Epithelial cell of proximal tubule (primary cell): ENCODE measurements at regions not wholly inside any gene's neighbourhood (a gene's known extent, or its start where the extent isn't known, plus 50 kb on each side); places are given as distances from the start of the nearest gene placed in this dataset.

ENCODE experiments used
- DNase-seq: peaks from one replicate; pipeline ENCODE4 v3.0.0-alpha.2; 2011; ENCODE audit warnings: low read depth
- H3K4me3 ChIP-seq: 2 replicates; pipeline ENCODE4 v1.5.1; 2011; ENCODE audit warnings: low read depth, mild to moderate bottlenecking, low read length
- TF ChIP-seq, protein P1 (sequence below): conservative IDR thresholded peaks from 2 replicates; pipeline ENCODE4 v1.5.1; 2012; ENCODE audit warnings: low read depth, mild to moderate bottlenecking, low read length

DNA sequence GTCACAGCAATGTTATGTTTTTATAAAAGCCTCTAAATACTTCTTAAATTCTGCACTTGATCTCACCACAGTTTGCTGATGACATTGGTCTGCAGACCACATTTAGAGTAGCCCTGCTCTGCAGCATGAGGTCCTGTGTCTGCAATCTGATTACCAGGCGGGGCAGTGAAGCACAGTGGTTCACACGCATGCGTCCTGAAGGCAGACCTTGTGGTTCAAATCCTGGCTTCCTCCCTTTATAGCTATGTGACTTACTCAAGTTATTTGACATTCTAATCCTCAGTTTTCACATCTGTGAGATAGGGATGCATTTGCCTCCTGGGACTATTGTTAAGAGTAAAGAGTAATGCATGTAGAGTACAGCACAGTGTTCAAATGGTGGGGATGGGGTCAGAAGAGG is 50.3 kb downstream of the BMAL2 start:
- DNase-seq = no peak
- TF ChIP-seq, protein P1, sequence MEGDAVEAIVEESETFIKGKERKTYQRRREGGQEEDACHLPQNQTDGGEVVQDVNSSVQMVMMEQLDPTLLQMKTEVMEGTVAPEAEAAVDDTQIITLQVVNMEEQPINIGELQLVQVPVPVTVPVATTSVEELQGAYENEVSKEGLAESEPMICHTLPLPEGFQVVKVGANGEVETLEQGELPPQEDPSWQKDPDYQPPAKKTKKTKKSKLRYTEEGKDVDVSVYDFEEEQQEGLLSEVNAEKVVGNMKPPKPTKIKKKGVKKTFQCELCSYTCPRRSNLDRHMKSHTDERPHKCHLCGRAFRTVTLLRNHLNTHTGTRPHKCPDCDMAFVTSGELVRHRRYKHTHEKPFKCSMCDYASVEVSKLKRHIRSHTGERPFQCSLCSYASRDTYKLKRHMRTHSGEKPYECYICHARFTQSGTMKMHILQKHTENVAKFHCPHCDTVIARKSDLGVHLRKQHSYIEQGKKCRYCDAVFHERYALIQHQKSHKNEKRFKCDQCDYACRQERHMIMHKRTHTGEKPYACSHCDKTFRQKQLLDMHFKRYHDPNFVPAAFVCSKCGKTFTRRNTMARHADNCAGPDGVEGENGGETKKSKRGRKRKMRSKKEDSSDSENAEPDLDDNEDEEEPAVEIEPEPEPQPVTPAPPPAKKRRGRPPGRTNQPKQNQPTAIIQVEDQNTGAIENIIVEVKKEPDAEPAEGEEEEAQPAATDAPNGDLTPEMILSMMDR = no peak
- H3K4me3 ChIP-seq = no peak overlapping the region

GRCh38 chr12:27383429-27384260 is 51.0 kb downstream of the BMAL2 start:
- H3K4me3 ChIP-seq = no peak overlapping the region
- DNase-seq = peak; percentile 55
- TF ChIP-seq, protein P1 = peak; percentile 99

GRCh38 chr12:27384261-27384590 is 51.6 kb downstream of the BMAL2 start:
- TF ChIP-seq, protein P1 = no peak
- no peak overlapping the region for H3K4me3 ChIP-seq
- no peak for DNase-seq

GRCh38 chr12:27385766-27386564 is 53.3 kb downstream of the BMAL2 start:
- TF ChIP-seq, protein P1 = no peak
- H3K4me3 ChIP-seq = no peak overlapping the region
- no peak for DNase-seq

DNA sequence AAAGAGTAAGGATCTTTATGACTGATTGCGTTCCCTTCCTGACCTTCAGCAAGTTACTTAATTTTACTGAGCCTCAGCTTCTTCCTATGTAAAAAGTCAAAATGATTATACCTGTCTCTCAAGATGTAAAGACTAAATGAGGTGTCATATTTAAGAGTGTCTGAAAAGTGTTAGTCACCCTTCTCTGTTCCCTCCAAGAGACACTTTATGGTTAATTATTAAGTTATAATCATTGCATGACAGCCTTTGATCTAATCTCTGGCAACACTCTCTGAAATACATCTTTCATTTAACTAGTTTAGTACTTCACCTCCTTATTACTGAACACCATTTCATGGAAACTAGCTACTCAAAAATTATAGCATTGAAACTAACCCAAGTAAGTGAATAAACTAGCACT is 54.8 kb downstream of the BMAL2 start:
- TF ChIP-seq, protein P1 = no peak
- no peak for DNase-seq
- no peak overlapping the region for H3K4me3 ChIP-seq

GRCh38 chr12:27388650-27389049 is 56.0 kb downstream of the BMAL2 start:
- H3K4me3 ChIP-seq = no peak overlapping the region
- TF ChIP-seq, protein P1 = no peak
- DNase-seq = no peak
